ENCODE measurements at regions not wholly inside any gene's neighbourhood (a gene's known extent, or its start where the extent isn't known, plus 50 kb on each side); places are given as distances from the start of the nearest gene placed in this dataset.

DNA sequence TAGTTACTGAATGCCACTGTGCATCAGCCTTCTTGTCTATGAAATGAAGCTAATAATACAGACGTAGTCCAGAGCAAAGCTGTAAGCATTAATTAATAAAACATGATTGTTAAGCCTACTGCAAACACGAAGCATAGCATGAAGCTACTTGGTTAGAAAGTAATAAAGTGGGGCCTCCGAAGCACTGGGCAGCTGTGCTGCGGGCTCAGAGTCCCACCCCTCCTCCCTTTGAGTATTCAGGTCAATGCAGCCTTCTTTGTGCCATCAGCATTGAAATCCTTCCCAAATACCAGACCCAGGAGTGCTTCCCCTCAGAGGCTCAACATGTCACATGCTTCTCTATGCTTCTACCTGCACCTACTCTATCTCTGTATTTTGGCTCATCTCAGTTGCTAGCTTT lies 1112.6 kb downstream of the IGSF11 start:
- H3K4me3 ChIP-seq (ENCODE audit: low read depth, poor library complexity, severe bottlenecking) = no peak overlapping the region
- TF ChIP-seq POLR2A (IDR thresholded peaks at IDR 0.05) = no peak
- TF ChIP-seq CTCF (IDR thresholded peaks at IDR 0.05) = no peak
- no peak for DNase-seq (ENCODE audit: low spot score in 2 of 2)
- intact Hi-C loops (cut with DNase I; ENCODE audit: low total_unique reads) = no loop called here
- 67 to 68% methylated on average over 4 of the region's 4 CpGs for WGBS, 2 donors

DNA sequence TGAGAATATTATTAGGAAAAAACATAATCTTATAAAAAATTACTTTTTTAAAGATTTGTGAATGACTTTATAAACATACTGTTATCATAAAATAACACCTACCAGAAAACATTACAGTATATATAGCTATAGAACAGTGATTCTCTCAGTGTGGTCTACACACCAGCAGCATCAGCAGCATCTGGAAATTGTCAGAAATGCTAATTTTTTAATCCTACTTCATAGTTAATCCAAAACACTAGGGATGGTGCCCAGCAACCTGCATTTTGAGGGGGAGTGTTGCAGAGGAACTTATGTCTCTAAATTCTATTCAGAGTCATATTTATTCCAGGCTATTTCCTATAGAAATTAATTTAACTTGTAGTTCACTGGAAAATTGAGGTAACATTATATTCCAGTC lies 1107.8 kb downstream of the IGSF11 start:
- intact Hi-C loops (cut with DNase I; ENCODE audit: low total_unique reads) = no loop called here
- TF ChIP-seq CTCF (IDR thresholded peaks at IDR 0.05) = no peak
- no peak for TF ChIP-seq POLR2A (IDR thresholded peaks at IDR 0.05)
- no peak overlapping the region for H3K4me3 ChIP-seq (ENCODE audit: low read depth, poor library complexity, severe bottlenecking)
- DNase-seq (ENCODE audit: low spot score in 2 of 2) = no peak

- H3K4me3 ChIP-seq (ENCODE audit: low read depth, poor library complexity, severe bottlenecking) = no peak overlapping the region
- no peak for DNase-seq (ENCODE audit: low spot score in 2 of 2)
- no peak for TF ChIP-seq CTCF (IDR thresholded peaks at IDR 0.05)
- 85 to 86% methylated on average over 1 of the region's 1 CpG for WGBS, 2 donors
- intact Hi-C loops (cut with DNase I; ENCODE audit: low total_unique reads) = no loop called here
Observed at GRCh38 chr3:117927825-117928224, 1106.8 kb downstream of the IGSF11 start.

GRCh38 chr3:117928836-117929235 lies 1105.8 kb downstream of the IGSF11 start:
- no peak for DNase-seq (ENCODE audit: low spot score in 2 of 2)
- TF ChIP-seq POLR2A (IDR thresholded peaks at IDR 0.05) = no peak
- no peak for TF ChIP-seq CTCF (IDR thresholded peaks at IDR 0.05)
- no peak overlapping the region for H3K4me3 ChIP-seq (ENCODE audit: low read depth, poor library complexity, severe bottlenecking)
- intact Hi-C loops (cut with DNase I; ENCODE audit: low total_unique reads) = no loop called here

DNA sequence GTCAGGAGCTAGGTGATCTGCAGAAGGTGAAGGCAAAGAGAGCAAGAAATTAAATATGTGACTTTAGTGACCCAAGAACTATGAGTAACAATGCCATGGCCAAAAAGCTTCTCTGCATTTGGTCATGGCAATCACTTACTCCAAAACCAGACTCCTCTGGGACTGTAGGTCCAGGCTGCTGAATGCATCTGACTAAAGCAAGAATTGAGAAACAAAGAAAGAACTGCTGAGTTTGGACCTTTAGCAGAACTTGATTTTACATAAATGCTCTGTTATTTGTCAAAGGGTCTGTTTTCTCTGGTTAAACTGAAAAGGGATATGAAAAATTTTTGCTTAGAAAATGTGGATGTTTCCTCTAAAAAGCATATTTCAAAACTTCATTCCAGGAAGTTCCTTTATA lies 1102.2 kb downstream of the IGSF11 start:
- H3K4me3 ChIP-seq (ENCODE audit: low read depth, poor library complexity, severe bottlenecking) = no peak overlapping the region
- no peak for TF ChIP-seq CTCF (IDR thresholded peaks at IDR 0.05)
- no peak for TF ChIP-seq POLR2A (IDR thresholded peaks at IDR 0.05)
- intact Hi-C loops (cut with DNase I; ENCODE audit: low total_unique reads) = no loop called here
- DNase-seq (ENCODE audit: low spot score in 2 of 2) = no peak

- intact Hi-C loops (cut with DNase I; ENCODE audit: low total_unique reads) = no loop called here
- TF ChIP-seq CTCF (IDR thresholded peaks at IDR 0.05) (no peak), POLR2A (IDR thresholded peaks at IDR 0.05) (no peak)
- WGBS, 2 donors = 87 to 96% methylated on average over 4 of the region's 4 CpGs
- no peak for DNase-seq (ENCODE audit: low spot score in 2 of 2)
- H3K4me3 ChIP-seq (ENCODE audit: low read depth, poor library complexity, severe bottlenecking) = no peak overlapping the region
Observed at GRCh38 chr3:117936159-117936558, 1098.5 kb downstream of the IGSF11 start.

Data from lower leg skin (tissue), 4 donors.